OCI-LY1 (cell line): ENCODE measurements at regions not wholly inside any gene's neighbourhood (a gene's known extent, or its start where the extent isn't known, plus 50 kb on each side); places are given as distances from the start of the nearest gene placed in this dataset.

Experiments
- CTCF ChIP-seq: fragments of 200-600 bp; sonication (generic), shearing (Covaris generic); IDR thresholded peaks from 2 replicates; pipeline ENCODE4 v1.5.1; 2017; ENCODE audit warnings: mild to moderate bottlenecking, antibody characterized with exemption, low read length, moderate library complexity, mixed read lengths
- EZH2 ChIP-seq: fragments of 200-600 bp; sonication (generic), shearing (Covaris generic); IDR thresholded peaks from 2 replicates; pipeline ENCODE4 v1.8.0; 2017; ENCODE audit warnings: borderline replicate concordance, mixed run types, mild to moderate bottlenecking, antibody characterized with exemption, low read length, moderate library complexity, mixed read lengths

- TF ChIP-seq CTCF (no peak), EZH2 (no peak)
Observed at GRCh38 chr13:76723551-76724232, 162.5 kb downstream of the KCTD12 start.
